GM11168 (cell line): ENCODE measurements at regions not wholly inside any gene's neighbourhood (a gene's known extent, or its start where the extent isn't known, plus 50 kb on each side); places are given as distances from the start of the nearest gene placed in this dataset.
"Not testable (repeated sequence)": the region's sequence is repeated elsewhere in the genome, so short reads cannot be mapped to it uniquely, and the experiment has no call there.

Source experiments
- in situ Hi-C: fragments of 300-500 bp; cut with MboI; formaldehyde crosslinking; loops from one replicate; pipeline ENCODE4 v1.12.0; 2022; ENCODE audit warnings: low sequenced_read_pairs; ENCODE audit not compliant: unreplicated experiment

GRCh38 chr6:8639928-8640649, 204.7 kb upstream of the SLC35B3 start:
- in situ Hi-C loops, result no loop called here

- in situ Hi-C loops, result no loop called here
Observed at GRCh38 chr6:8637896-8638597, 202.7 kb upstream of the SLC35B3 start.

- in situ Hi-C loops, result no loop called here
Observed at GRCh38 chr6:8633762-8634161, 198.4 kb upstream of the SLC35B3 start.

- in situ Hi-C loops, result no loop called here
Observed at GRCh38 chr6:8628736-8629135, 193.4 kb upstream of the SLC35B3 start.

- in situ Hi-C loops, result no loop called here
Observed at GRCh38 chr6:8628063-8628462, 192.7 kb upstream of the SLC35B3 start.

GRCh38 chr6:8627085-8627861, 191.9 kb upstream of the SLC35B3 start:
- in situ Hi-C loops, result no loop called here

- in situ Hi-C loops, result no loop called here
Observed at GRCh38 chr6:8624665-8625064, 189.3 kb upstream of the SLC35B3 start.

- in situ Hi-C loops, result no loop called here
Observed at GRCh38 chr6:8623441-8623840, 188.1 kb upstream of the SLC35B3 start.

- in situ Hi-C loops, result no loop called here
Observed at GRCh38 chr6:8619853-8620252, 184.5 kb upstream of the SLC35B3 start.

- in situ Hi-C loops, result not testable (repeated sequence)
Observed at GRCh38 chr6:8619408-8619807, 184.1 kb upstream of the SLC35B3 start.

GRCh38 chr6:8608737-8609136, 173.4 kb upstream of the SLC35B3 start:
- in situ Hi-C loops, result no loop called here

GRCh38 chr6:8589941-8590729, 154.8 kb upstream of the SLC35B3 start:
- in situ Hi-C loops, result no loop called here

- in situ Hi-C loops, result no loop called here
Observed at GRCh38 chr6:8588176-8588575, 152.8 kb upstream of the SLC35B3 start.

GRCh38 chr6:8583291-8583690, 147.9 kb upstream of the SLC35B3 start:
- in situ Hi-C loops, result no loop called here

- in situ Hi-C loops, result no loop called here
Observed at GRCh38 chr6:8579372-8579771, 144.0 kb upstream of the SLC35B3 start.

- in situ Hi-C loops, result no loop called here
Observed at GRCh38 chr6:8578006-8578405, 142.7 kb upstream of the SLC35B3 start.

GRCh38 chr6:8574749-8575468, 139.6 kb upstream of the SLC35B3 start:
- in situ Hi-C loops, result no loop called here

- in situ Hi-C loops, result no loop called here
Observed at GRCh38 chr6:8574311-8574710, 139.0 kb upstream of the SLC35B3 start.

- in situ Hi-C loops, result no loop called here
Observed at GRCh38 chr6:8570256-8570920, 135.0 kb upstream of the SLC35B3 start.
